ENCODE measurements at regions not wholly inside any gene's neighbourhood (a gene's known extent, or its start where the extent isn't known, plus 50 kb on each side); places are given as distances from the start of the nearest gene placed in this dataset.

- no peak overlapping the region for H3K4me3 ChIP-seq (ENCODE audit: low read depth, low read length)
- POLR2A ChIA-PET: no interaction called here
- H3K27me3 ChIP-seq (ENCODE audit: control insufficient read depth, insufficient read depth, low read length): no peaks in the 10 kb centered on the region
- TF ChIP-seq CTCF (IDR thresholded peaks at IDR 0.05; ENCODE audit: insufficient read depth, low read depth, low read length): no peak
- CTCF ChIA-PET: no interaction called here
- DNase-seq (ENCODE audit: low read depth): no peak
- no peaks in the 10 kb centered on the region for H3K36me3 ChIP-seq (ENCODE audit: control insufficient read depth, insufficient read depth, low read length)
Observed at GRCh38 chr16:54867302-54867832, 63.3 kb upstream of the IRX5 start.

- DNase-seq (ENCODE audit: low read depth): no peak
- Histone ChIP-seq H3K36me3 (ENCODE audit: control insufficient read depth, insufficient read depth, low read length) (no peaks in the 10 kb centered on the region), H3K4me3 (ENCODE audit: low read depth, low read length) (no peak overlapping the region), H3K27me3 (ENCODE audit: control insufficient read depth, insufficient read depth, low read length) (no peaks in the 10 kb centered on the region)
- no peak for TF ChIP-seq CTCF (IDR thresholded peaks at IDR 0.05; ENCODE audit: insufficient read depth, low read depth, low read length)
- POLR2A ChIA-PET: no interaction called here
- CTCF ChIA-PET: no interaction called here
Observed at GRCh38 chr16:54862529-54862928, 68.1 kb upstream of the IRX5 start.

- DNase-seq (ENCODE audit: low read depth): no peak
- ChIA-PET CTCF (no interaction called here), POLR2A (no interaction called here)
- Histone ChIP-seq H3K27me3 (ENCODE audit: control insufficient read depth, insufficient read depth, low read length) (no peaks in the 10 kb centered on the region), H3K4me3 (ENCODE audit: low read depth, low read length) (no peak overlapping the region), H3K36me3 (ENCODE audit: control insufficient read depth, insufficient read depth, low read length) (no peaks in the 10 kb centered on the region)
- TF ChIP-seq CTCF (IDR thresholded peaks at IDR 0.05; ENCODE audit: insufficient read depth, low read depth, low read length): no peak
Observed at GRCh38 chr16:54856871-54857270, 73.8 kb upstream of the IRX5 start.

GRCh38 chr16:54847609-54848008 is 83.1 kb upstream of the IRX5 start:
- TF ChIP-seq CTCF (IDR thresholded peaks at IDR 0.05; ENCODE audit: insufficient read depth, low read depth, low read length): no peak
- DNase-seq (ENCODE audit: low read depth): no peak
- ChIA-PET CTCF (no interaction called here), POLR2A (no interaction called here)
- H3K27me3 ChIP-seq (ENCODE audit: control insufficient read depth, insufficient read depth, low read length): no peaks in the 10 kb centered on the region
- no peaks in the 10 kb centered on the region for H3K36me3 ChIP-seq (ENCODE audit: control insufficient read depth, insufficient read depth, low read length)
- H3K4me3 ChIP-seq (ENCODE audit: low read depth, low read length): no peak overlapping the region

GRCh38 chr16:54847207-54847606 is 83.5 kb upstream of the IRX5 start:
- DNase-seq (ENCODE audit: low read depth): no peak
- no peak overlapping the region for H3K4me3 ChIP-seq (ENCODE audit: low read depth, low read length)
- TF ChIP-seq CTCF (IDR thresholded peaks at IDR 0.05; ENCODE audit: insufficient read depth, low read depth, low read length): no peak
- ChIA-PET POLR2A (no interaction called here), CTCF (no interaction called here)
- H3K27me3 ChIP-seq (ENCODE audit: control insufficient read depth, insufficient read depth, low read length): no peaks in the 10 kb centered on the region
- no peaks in the 10 kb centered on the region for H3K36me3 ChIP-seq (ENCODE audit: control insufficient read depth, insufficient read depth, low read length)

Data from BJ (cell line).